ENCODE measurements at regions not wholly inside any gene's neighbourhood (a gene's known extent, or its start where the extent isn't known, plus 50 kb on each side); places are given as distances from the start of the nearest gene placed in this dataset.

- no peak for TF ChIP-seq CTCF (conservative IDR thresholded peaks at IDR 0.05; ENCODE audit: low read depth, low read length)
- H3K4me3 ChIP-seq (ENCODE audit: low read depth, low read length): no peak overlapping the region
- no peak for DNase-seq (ENCODE audit: low read depth)
Observed at GRCh38 chr7:34407586-34407985, 250.4 kb upstream of the NPSR1 start.

GRCh38 chr7:34417781-34418180 is 240.2 kb upstream of the NPSR1 start:
- TF ChIP-seq CTCF (conservative IDR thresholded peaks at IDR 0.05; ENCODE audit: low read depth, low read length): no peak
- no peak overlapping the region for H3K4me3 ChIP-seq (ENCODE audit: low read depth, low read length)
- DNase-seq (ENCODE audit: low read depth): no peak

- DNase-seq (ENCODE audit: low read depth): no peak
- TF ChIP-seq CTCF (conservative IDR thresholded peaks at IDR 0.05; ENCODE audit: low read depth, low read length): no peak
- no peak overlapping the region for H3K4me3 ChIP-seq (ENCODE audit: low read depth, low read length)
Observed at GRCh38 chr7:34421526-34421925, 236.5 kb upstream of the NPSR1 start.

- DNase-seq (ENCODE audit: low read depth): no peak
- no peak for TF ChIP-seq CTCF (conservative IDR thresholded peaks at IDR 0.05; ENCODE audit: low read depth, low read length)
- no peak overlapping the region for H3K4me3 ChIP-seq (ENCODE audit: low read depth, low read length)
Observed at GRCh38 chr7:34425194-34425593, 232.8 kb upstream of the NPSR1 start.

GRCh38 chr7:34425631-34426384 is 232.2 kb upstream of the NPSR1 start:
- H3K4me3 ChIP-seq (ENCODE audit: low read depth, low read length): no peak overlapping the region
- TF ChIP-seq CTCF (conservative IDR thresholded peaks at IDR 0.05; ENCODE audit: low read depth, low read length): no peak
- no peak for DNase-seq (ENCODE audit: low read depth)

GRCh38 chr7:34430456-34430855 is 227.6 kb upstream of the NPSR1 start:
- DNase-seq (ENCODE audit: low read depth): peak; percentile 89
- peak; percentile 76 for TF ChIP-seq CTCF (conservative IDR thresholded peaks at IDR 0.05; ENCODE audit: low read depth, low read length)
- H3K4me3 ChIP-seq (ENCODE audit: low read depth, low read length): no peak overlapping the region

GRCh38 chr7:34438436-34438835 is 219.6 kb upstream of the NPSR1 start:
- no peak for TF ChIP-seq CTCF (conservative IDR thresholded peaks at IDR 0.05; ENCODE audit: low read depth, low read length)
- no peak for DNase-seq (ENCODE audit: low read depth)
- H3K4me3 ChIP-seq (ENCODE audit: low read depth, low read length): no peak overlapping the region

All from choroid plexus epithelial cell (primary cell).